Transverse colon (tissue), 4 donors: ENCODE measurements at regions not wholly inside any gene's neighbourhood (a gene's known extent, or its start where the extent isn't known, plus 50 kb on each side); places are given as distances from the start of the nearest gene placed in this dataset.

Experiments used
- DNase-seq: peaks from one replicate; pipeline ENCODE4 v3.0.0-alpha.2; 2019
- H3K27ac ChIP-seq, 4 donors: fragments of 200-600 bp; sonication (generic); 2 replicates each; pipeline ENCODE4 v1.5.1; 2016 to 2018; ENCODE audit warnings: inconsistent platforms in 4 of 4
- H3K27me3 ChIP-seq: fragments of 200-600 bp; sonication (generic); 2 replicates; pipeline ENCODE4 v1.5.1; 2017; ENCODE audit warnings: inconsistent platforms
- H3K36me3 ChIP-seq, 4 donors: fragments of 200-600 bp; sonication (generic); 2 replicates each; pipeline ENCODE4 v1.5.1; 2017 to 2019; ENCODE audit warnings: inconsistent platforms in 4 of 4
- H3K4me1 ChIP-seq, 4 donors: fragments of 200-600 bp; sonication (generic); 2 replicates each; pipeline ENCODE4 v1.5.1; 2017 to 2020; ENCODE audit warnings: inconsistent platforms in 4 of 4
- H3K4me3 ChIP-seq, 4 donors: fragments of 200-600 bp; sonication (generic); 1 replicate in 1 of 4; 2 replicates in 3 of 4; pipeline versions ENCODE4 v1.5.1 to v1.6.1; 2017 to 2019; ENCODE audit warnings: inconsistent platforms in 4 of 4
- H3K9me3 ChIP-seq, 2 donors: fragments of 200-600 bp; sonication (generic); 2 replicates each; pipeline ENCODE4 v1.5.1; 2017 to 2019; ENCODE audit warnings: inconsistent platforms in 2 of 2
- CTCF ChIP-seq, 5 experiments: fragments of 200-600 bp in 3 of 5; fragments of 450-650 bp in 2 of 5; sonication (generic) in 3 of 5; IDR thresholded peaks; 1 replicate in 2 of 5; 2 replicates in 3 of 5; pipeline ENCODE4 v1.5.1; 2016 to 2017; ENCODE audit warnings: antibody characterized with exemption in 5 of 5, inconsistent platforms in 3 of 5, mild to moderate bottlenecking in 2 of 5, moderate library complexity in 1 of 5
- EP300 ChIP-seq: sonication (generic); formaldehyde crosslinking; IDR thresholded peaks from one replicate; pipeline ENCODE4 v1.6.1; 2017; ENCODE audit warnings: antibody characterized with exemption, low read depth
- POLR2A ChIP-seq: fragments of 450-650 bp; IDR thresholded peaks from one replicate; pipeline ENCODE4 v1.6.1; 2016; ENCODE audit warnings: antibody characterized with exemption, mild to moderate bottlenecking, moderate library complexity
- POLR2AphosphoS5 ChIP-seq, 3 donors: sonication (generic); formaldehyde crosslinking; IDR thresholded peaks; one replicate each; pipeline ENCODE4 v1.6.1; 2016; ENCODE audit warnings: antibody characterized with exemption in 3 of 3
- WGBS, 2 donors: methylation state at CpG; one replicate each; pipeline ENCODE4 v1.1.5; 2018; ENCODE audit warnings: low coverage in 1 of 2; 5-methylcytosine and 5-hydroxymethylcytosine counted together
- in situ Hi-C, 4 donors: fragments of 200-750 bp; cut with MboI; loops; one replicate each; pipeline versions ENCODE4 v1.15.0 to v1.15.1; 2017; ENCODE audit warnings: low sequenced_read_pairs in 3 of 4, low pct_ligation_motif_present in 1 of 4, low pct_unique_long_range_greater_than_20kb in 1 of 4
- intact Hi-C: fragments of 100-400 bp; cut with DNase I; formaldehyde crosslinking; loops from one replicate; pipeline ENCODE4 v1.15.1; 2023; ENCODE audit warnings: low total_unique reads

GRCh38 chr13:62033934-62034333 is 618.3 kb upstream of the PCDH20 start:
- TF ChIP-seq EP300, result no peak
- TF ChIP-seq POLR2A, result no peak
- no peak for TF ChIP-seq POLR2AphosphoS5 (IDR thresholded peaks at IDR 0.05)
- TF ChIP-seq CTCF (IDR thresholded peaks at IDR 0.05), result no peak
- in situ Hi-C loops, result no loop called here

GRCh38 chr13:62022369-62022768 is 606.7 kb upstream of the PCDH20 start:
- intact Hi-C loops, result no loop called here
- H3K36me3 ChIP-seq, result no peaks in the 10 kb centered on the region
- in situ Hi-C loops, result no loop called here
- no peaks in the 10 kb centered on the region for H3K4me1 ChIP-seq
- no peak for DNase-seq
- TF ChIP-seq CTCF (IDR thresholded peaks at IDR 0.05), result no peak
- no peak for TF ChIP-seq POLR2A
- no peak for TF ChIP-seq EP300
- no peak for TF ChIP-seq POLR2AphosphoS5 (IDR thresholded peaks at IDR 0.05)
- H3K27ac ChIP-seq, result no peak overlapping the region
- no peak overlapping the region for H3K4me3 ChIP-seq
- 80 to 83% methylated on average over 1 of the region's 1 CpG for WGBS, 2 donors
- H3K9me3 ChIP-seq, result no peaks in the 10 kb centered on the region
- no peaks in the 10 kb centered on the region for H3K27me3 ChIP-seq

More at GRCh38 chr13:62033934-62034333, 618.3 kb upstream of the PCDH20 start:
- Histone ChIP-seq H3K27ac (no peak overlapping the region), H3K36me3 (no peaks in the 10 kb centered on the region), H3K4me3 (no peak overlapping the region), H3K27me3 (no peaks in the 10 kb centered on the region), H3K9me3 (no peaks in the 10 kb centered on the region), H3K4me1 (no peaks in the 10 kb centered on the region)
- no peak for DNase-seq
- WGBS, 2 donors, result 55 to 63% methylated on average over 4 of the region's 4 CpGs
- intact Hi-C loops, result no loop called here

- TF ChIP-seq CTCF (IDR thresholded peaks at IDR 0.05), result no peak
- TF ChIP-seq POLR2A, result no peak
- TF ChIP-seq EP300, result no peak
- TF ChIP-seq POLR2AphosphoS5 (IDR thresholded peaks at IDR 0.05), result no peak
- intact Hi-C loops, result no loop called here
- no peaks in the 10 kb centered on the region for H3K9me3 ChIP-seq
- no peaks in the 10 kb centered on the region for H3K36me3 ChIP-seq
- no peak for DNase-seq
- no peak overlapping the region for H3K4me3 ChIP-seq
- no peaks in the 10 kb centered on the region for H3K27me3 ChIP-seq
- in situ Hi-C loops, result no loop called here
- no peaks in the 10 kb centered on the region for H3K4me1 ChIP-seq
- H3K27ac ChIP-seq, result no peak overlapping the region
Measured at GRCh38 chr13:62019858-62020257, 604.2 kb upstream of the PCDH20 start.

- Histone ChIP-seq H3K4me1 (no peaks in the 10 kb centered on the region), H3K36me3 (no peaks in the 10 kb centered on the region), H3K4me3 (no peak overlapping the region), H3K9me3 (no peaks in the 10 kb centered on the region), H3K27me3 (no peaks in the 10 kb centered on the region), H3K27ac (no peak overlapping the region)
- no peak for DNase-seq
- WGBS, 2 donors, result 34 to 42% methylated on average over 2 to 3 of the region's 3 CpGs
- in situ Hi-C loops, result no loop called here
- intact Hi-C loops, result no loop called here
- TF ChIP-seq CTCF (IDR thresholded peaks at IDR 0.05), result no peak
- no peak for TF ChIP-seq POLR2A
- TF ChIP-seq POLR2AphosphoS5 (IDR thresholded peaks at IDR 0.05), result no peak
- TF ChIP-seq EP300, result no peak
Measured at GRCh38 chr13:62014299-62014698, 598.6 kb upstream of the PCDH20 start.
